Activated CD4-positive, alpha-beta T cell treated with anti-CD3 and anti-CD28 coated beads, Interleukin-2, amount 50 U/mL, for 48 hours (primary cell): ENCODE measurements at regions not wholly inside any gene's neighbourhood (a gene's known extent, or its start where the extent isn't known, plus 50 kb on each side); places are given as distances from the start of the nearest gene placed in this dataset.
"Not testable (repeated sequence)": the region's sequence is repeated elsewhere in the genome, so short reads cannot be mapped to it uniquely, and the experiment has no call there.

Experiments
- DNase-seq, 2 experiments: peaks; one replicate each; pipeline ENCODE4 v3.0.0-alpha.2; 2020

GRCh38 chr11:90453525-90453924, 230.7 kb upstream of the CHORDC1 start:
- no peak for DNase-seq

DNA sequence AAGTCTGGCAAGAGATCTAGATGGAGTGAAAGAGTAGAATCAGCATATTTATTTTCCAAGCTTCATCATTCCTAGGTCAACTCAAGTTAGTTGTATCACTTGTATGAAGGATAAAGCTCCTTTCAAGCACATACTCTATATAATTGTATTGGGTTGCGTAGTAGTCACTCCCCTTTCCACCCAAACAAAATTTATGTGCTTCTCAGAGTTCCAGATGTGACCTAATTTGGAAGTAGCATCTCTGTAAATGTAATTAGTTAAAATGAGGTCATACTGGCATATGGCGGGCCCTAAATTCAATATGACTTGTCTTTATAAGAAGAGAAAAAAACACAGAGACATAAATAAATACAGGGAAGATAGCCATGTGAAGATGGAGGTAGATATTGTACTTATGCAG, 226.8 kb upstream of the CHORDC1 start:
- DNase-seq, result no peak

- no peak for DNase-seq
These were observed 225.4 kb upstream of the CHORDC1 start for GRCh38 chr11:90448256-90448655.

DNA sequence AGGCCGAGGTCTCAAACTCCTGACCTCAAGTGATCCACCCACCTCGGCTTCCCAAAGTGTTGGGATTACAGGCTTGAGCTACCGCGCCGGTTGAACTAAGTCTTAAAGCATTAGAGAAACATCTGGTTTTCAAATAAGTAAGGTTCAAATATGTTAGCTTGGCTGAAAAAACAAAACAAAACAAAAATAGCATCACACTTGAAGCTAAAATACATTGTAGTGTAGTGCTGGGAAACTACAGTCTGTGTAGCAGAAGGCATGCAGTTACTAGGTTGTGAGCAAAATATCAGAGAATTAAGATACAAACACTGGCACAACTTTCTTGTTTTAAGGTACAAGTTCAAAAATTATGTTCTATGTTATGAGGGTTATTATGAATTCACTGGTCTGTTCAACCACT, 224.8 kb upstream of the CHORDC1 start:
- DNase-seq, result no peak

- DNase-seq, result no peak
These were observed 223.4 kb upstream of the CHORDC1 start for GRCh38 chr11:90446207-90446606.

DNA sequence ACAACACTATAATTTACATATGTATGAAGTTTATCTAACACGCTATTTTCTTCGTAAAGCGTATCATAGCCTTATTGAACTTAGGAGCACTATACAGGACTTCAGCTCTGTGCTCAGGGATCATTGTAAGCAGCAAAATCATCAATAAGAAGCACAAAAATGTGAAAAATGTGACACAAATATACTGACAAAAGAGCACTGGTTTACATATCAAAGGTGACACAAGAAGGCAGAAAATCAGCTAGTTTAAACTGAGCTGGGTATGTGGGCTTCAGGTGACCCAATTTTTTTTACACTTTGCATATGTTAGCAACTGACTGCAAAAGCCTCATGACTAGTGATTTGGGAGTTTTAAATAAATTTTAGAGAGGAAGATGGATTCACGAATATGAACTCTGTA, 215.2 kb upstream of the CHORDC1 start:
- DNase-seq, result no peak

DNA sequence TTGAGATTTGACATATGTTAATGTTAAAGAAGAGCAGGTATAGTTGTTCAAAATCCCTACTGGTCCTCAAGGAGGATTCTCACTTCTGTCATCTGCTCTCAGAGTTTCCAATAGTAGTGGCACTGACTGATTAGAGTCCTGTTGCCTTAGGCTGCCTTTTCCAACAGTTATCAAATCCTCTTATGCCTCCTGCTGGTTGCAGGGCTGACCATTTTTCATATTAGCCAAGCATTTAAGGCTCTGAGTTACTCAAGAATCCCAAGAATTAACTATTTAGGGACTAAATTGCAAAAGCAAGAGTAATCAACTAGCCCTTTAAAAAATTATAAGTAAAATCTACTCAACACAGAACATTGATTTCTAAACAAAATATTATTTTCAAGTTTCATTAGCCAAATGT, 212.0 kb upstream of the CHORDC1 start:
- DNase-seq, result no peak

- DNase-seq, result no peak
These were observed 206.0 kb upstream of the CHORDC1 start for GRCh38 chr11:90428836-90429235.

DNA sequence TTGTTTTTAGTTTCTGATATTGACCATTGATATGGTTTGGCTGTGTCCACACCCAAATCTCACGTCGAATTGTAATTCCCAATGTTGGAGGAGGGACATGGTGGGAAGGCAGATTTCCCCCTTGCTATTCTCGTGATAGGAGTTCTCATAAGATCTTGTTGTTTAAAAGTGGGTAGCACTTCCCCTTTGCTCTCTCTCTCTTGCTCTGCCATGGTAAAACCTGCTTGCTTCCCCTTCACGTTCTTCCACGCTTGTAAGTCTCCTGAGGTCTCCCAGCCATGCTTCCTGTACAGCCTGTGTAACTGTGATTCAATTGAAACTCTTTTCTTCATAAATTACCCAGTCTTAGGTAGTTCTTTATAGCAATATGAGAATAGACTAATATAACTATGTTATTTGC, 203.6 kb upstream of the CHORDC1 start:
- DNase-seq, result no peak

GRCh38 chr11:90423378-90423777, 200.5 kb upstream of the CHORDC1 start:
- no peak for DNase-seq

- not testable (repeated sequence) for DNase-seq
These were observed 199.9 kb upstream of the CHORDC1 start for GRCh38 chr11:90422787-90423186.

- no peak for DNase-seq
These were observed 191.4 kb upstream of the CHORDC1 start for GRCh38 chr11:90414221-90414620.

GRCh38 chr11:90407350-90407749, 184.5 kb upstream of the CHORDC1 start:
- DNase-seq, result no peak

DNA sequence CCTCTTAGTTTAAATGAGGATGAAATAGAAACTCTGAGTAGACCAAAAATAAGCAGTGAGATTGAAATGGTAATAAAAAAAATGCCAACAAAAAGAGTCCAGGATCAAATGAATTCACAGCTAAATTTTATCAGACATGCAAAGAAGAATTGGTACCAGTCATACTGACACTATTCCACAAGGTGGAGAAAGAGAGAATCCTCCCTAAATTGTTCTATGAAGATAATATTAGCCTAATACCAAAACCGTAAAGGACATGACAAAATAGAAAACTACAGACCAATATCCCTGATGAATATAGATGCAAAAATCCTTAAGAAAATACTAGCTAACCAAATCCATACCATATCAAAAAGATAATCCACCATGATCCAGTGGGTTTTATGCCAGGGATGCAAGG, 169.8 kb upstream of the CHORDC1 start:
- no peak for DNase-seq

GRCh38 chr11:90391756-90392155, 168.9 kb upstream of the CHORDC1 start:
- no peak for DNase-seq

GRCh38 chr11:90380206-90380605, 157.4 kb upstream of the CHORDC1 start:
- no peak for DNase-seq

DNA sequence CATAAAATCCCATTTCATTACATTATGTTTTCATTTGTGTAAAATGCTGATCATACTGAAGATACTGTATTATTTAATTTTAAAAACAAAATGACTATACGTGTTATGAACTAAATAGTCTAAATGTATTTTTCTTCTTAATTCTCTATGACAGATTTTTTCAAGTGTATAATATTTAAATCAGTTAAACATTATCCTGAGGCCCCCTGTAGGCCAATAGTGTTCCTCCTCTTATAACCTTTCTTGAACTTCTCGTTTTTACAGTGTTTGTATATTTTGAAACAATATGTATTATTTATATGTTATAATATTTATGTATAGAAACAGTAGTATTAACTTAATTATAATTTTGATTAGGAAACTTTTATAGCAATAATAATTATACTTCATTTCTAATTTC, 151.1 kb upstream of the CHORDC1 start:
- no peak for DNase-seq

- no peak for DNase-seq
These were observed 141.7 kb upstream of the CHORDC1 start for GRCh38 chr11:90364527-90364926.

DNA sequence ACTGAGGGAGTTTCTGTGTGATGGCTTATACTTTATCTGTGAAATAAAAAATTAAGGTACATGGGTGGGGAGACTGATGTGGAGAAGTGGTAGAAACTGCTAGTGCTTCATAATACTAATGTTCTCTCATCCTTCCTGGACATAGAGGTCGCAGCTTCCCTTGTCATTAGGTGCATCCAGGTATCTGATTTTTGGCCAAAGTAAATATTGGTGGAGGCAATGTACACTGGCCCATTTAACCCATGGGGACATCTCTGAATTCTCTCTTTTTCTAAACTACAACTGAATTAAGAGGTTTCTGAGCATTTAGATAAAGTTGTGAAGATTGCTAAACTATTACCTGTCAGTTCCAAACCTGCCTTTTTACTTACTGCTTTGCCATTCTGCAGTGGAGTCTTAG, 140.9 kb upstream of the CHORDC1 start:
- DNase-seq, result no peak

DNA sequence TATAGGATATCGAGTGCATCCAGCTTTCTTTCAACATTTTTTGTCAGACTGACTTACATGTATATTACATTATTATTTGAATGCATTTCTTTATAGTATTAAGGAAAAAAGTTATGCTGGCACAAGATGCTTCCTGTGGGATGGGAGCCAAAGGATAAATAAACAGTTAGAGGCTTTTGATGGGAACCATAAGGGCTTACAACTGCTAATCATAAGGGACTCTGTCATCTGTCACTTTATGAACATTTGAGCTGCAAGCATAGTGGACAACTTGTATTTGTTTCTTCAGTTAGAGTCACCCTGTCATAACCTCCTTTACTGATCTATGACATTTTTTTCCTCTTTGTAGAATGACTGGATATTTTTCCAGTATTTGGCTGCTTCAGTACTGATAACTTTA, 132.4 kb upstream of the CHORDC1 start:
- DNase-seq, result no peak

- no peak for DNase-seq
These were observed 126.9 kb upstream of the CHORDC1 start for GRCh38 chr11:90349731-90350130.

DNA sequence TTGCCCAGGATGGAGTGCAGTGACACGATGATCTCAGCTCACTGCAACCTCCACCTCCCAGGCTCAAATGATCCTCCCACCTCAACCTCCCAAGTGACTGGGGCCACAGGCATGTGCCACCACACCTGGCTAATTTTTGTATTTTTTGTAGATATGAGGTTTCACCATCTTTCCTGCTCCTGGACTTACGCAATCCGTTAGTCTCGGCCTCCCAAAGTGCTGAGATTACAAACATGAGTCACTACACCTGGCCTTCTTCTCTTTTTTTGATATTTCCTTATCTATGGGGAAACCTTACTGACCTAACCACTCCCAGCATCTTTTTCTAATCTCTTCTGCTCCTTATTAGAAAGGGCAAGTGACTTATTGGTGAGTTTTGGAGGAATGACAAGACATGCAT, 121.7 kb upstream of the CHORDC1 start:
- no peak for DNase-seq

DNA sequence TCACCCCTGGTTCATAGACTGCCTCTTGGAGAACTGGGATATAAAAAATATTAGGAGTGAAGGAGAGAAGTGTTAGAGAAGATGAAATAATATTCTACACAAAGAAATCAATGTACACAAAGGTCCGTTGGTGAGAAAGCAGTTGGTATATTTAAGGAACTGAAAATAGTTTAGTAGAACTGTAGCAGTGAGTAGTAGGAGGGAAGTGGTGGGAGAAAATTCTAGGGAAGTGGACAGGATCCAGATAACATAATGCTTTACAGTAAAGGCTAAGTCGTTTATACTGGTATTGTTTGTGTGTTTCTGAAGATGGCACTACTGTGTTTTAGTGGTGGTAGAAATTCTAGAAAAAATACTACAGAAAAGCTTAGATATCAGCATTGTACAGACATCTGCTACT, 120.8 kb upstream of the CHORDC1 start:
- no peak for DNase-seq

- no peak for DNase-seq
These were observed 119.1 kb upstream of the CHORDC1 start for GRCh38 chr11:90341986-90342385.

DNA sequence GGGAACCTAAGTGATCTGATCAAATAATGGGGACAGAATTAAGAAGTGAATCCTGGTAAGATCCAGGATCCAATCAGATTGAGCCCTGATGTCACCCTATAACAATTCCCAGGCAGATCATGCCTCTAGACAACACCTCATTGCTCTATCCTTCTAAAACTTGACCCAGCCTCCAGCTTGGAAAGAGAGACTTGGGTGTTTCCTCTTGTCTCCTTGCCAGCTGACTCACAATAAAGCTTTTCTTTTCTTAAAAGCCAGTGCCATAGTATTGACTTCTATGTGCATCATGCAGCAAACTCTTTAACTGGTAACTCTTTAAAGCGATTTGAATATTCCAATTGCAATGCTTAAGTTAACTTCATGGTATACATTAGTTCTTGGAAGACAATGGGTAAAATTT, 109.6 kb upstream of the CHORDC1 start:
- no peak for DNase-seq

DNA sequence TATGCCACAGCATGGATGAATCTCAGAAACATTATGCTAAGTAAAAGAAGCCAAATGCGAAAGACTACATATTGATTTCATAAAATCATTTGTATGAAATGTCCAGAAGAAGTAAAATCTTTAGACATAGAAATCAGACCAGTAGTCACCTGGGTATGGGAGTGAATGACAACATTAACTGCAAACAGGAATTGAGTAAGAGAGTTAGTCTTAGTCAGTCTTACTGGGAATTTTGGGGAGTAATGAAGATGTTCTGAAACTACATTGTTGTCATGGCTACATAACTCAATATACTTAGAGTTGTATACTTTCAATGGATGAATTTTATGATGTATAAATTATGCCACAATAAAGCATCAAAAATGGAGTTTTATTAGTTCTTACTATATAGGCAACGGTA, 107.8 kb upstream of the CHORDC1 start:
- no peak for DNase-seq
